Nephron progenitor cell (in vitro differentiated cells): ENCODE measurements at regions not wholly inside any gene's neighbourhood (a gene's known extent, or its start where the extent isn't known, plus 50 kb on each side); places are given as distances from the start of the nearest gene placed in this dataset.

ENCODE experiments used
- DNase-seq: peaks from one replicate; pipeline ENCODE4 v3.0.0; 2021
- H3K27ac Mint-ChIP-seq: 2 replicates; pipeline ENCODE4 v1.8.0; 2021; ENCODE audit warnings: mild to moderate bottlenecking, moderate library complexity, mixed read lengths
- H3K27me3 Mint-ChIP-seq: 2 replicates; pipeline ENCODE4 v1.8.0; 2021; ENCODE audit warnings: mild to moderate bottlenecking, low read depth, mixed read lengths; ENCODE audit not compliant: poor library complexity
- H3K36me3 Mint-ChIP-seq: 2 replicates; pipeline ENCODE4 v1.8.0; 2021; ENCODE audit warnings: low read depth, mixed read lengths
- H3K4me1 Mint-ChIP-seq: 2 replicates; pipeline ENCODE4 v1.8.0; 2021; ENCODE audit warnings: mixed read lengths
- H3K4me3 Mint-ChIP-seq: 2 replicates; pipeline ENCODE4 v1.8.0; 2021; ENCODE audit warnings: mild to moderate bottlenecking, moderate library complexity, mixed read lengths
- H3K9me3 Mint-ChIP-seq: 2 replicates; pipeline ENCODE4 v1.8.0; 2021; ENCODE audit warnings: mild to moderate bottlenecking, moderate library complexity, mixed read lengths
- CTCF ChIP-seq: fragments of 200-600 bp; sonication (generic); IDR thresholded peaks from 2 replicates; pipeline ENCODE4 v1.5.0; 2021; ENCODE audit warnings: antibody characterized with exemption

DNA sequence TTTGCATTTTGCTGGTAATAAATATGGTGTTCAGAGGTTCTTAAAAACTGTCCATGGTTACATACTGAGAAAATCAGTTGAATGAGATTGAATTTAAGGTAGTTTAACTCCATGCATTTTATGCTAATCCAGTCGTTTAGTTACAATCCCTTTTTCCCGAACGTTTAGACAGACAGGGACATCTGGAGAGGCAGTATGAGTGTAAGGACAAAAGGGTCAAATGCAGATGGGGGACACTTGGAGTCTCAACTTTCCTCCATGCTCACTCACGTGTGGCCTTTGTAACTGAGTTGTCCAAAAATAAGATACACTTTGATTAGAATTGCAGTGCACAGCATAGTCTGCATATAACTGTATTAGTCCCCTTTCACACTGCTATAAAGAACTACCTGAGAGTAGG is 63.9 kb downstream of the RDH14 start:
- peaks cover 21% of the 10 kb centered on the region for H3K4me1 Mint-ChIP-seq
- peaks cover 16% of the 10 kb centered on the region for H3K27me3 Mint-ChIP-seq
- no peak overlapping the region for H3K27ac Mint-ChIP-seq
- no peaks in the 10 kb centered on the region for H3K9me3 Mint-ChIP-seq
- no peak for TF ChIP-seq CTCF
- no peak for DNase-seq
- no peak overlapping the region for H3K4me3 Mint-ChIP-seq
- no peaks in the 10 kb centered on the region for H3K36me3 Mint-ChIP-seq

DNA sequence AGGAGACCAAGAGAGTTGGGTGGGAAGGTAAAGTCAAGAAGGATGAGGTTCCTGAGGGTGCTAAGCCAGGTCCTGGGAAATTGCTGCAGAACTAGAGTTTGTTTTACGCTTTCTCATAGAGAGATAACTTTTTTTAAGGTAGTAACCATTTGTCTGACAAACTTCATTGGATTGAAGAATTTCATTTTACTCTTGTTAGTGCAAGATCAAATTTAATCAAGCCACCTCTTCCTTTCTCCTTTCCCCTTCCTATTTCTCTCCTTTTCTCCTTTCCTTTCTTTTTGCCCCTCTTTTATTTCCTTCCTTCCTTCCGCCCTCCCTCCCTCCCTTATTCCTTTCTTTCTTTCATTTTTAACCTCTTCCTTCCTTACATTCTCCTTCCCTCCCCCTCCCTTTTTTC is 65.4 kb downstream of the RDH14 start:
- H3K9me3 Mint-ChIP-seq: no peaks in the 10 kb centered on the region
- H3K4me3 Mint-ChIP-seq: no peak overlapping the region
- no peak overlapping the region for H3K27ac Mint-ChIP-seq
- no peak for DNase-seq
- H3K4me1 Mint-ChIP-seq: peaks cover 29% of the 10 kb centered on the region
- no peaks in the 10 kb centered on the region for H3K36me3 Mint-ChIP-seq
- no peak for TF ChIP-seq CTCF
- H3K27me3 Mint-ChIP-seq: peaks cover 16% of the 10 kb centered on the region

- Mint-ChIP-seq H3K36me3 (no peaks in the 10 kb centered on the region), H3K9me3 (no peaks in the 10 kb centered on the region), H3K4me1 (peaks cover 25% of the 10 kb centered on the region), H3K27me3 (peaks cover 16% of the 10 kb centered on the region), H3K4me3 (no peak overlapping the region), H3K27ac (no peak overlapping the region)
- no peak for TF ChIP-seq CTCF
- no peak for DNase-seq
Measured at GRCh38 chr2:18492721-18493120, 67.7 kb downstream of the RDH14 start.

GRCh38 chr2:18491577-18491976 is 68.9 kb downstream of the RDH14 start:
- Mint-ChIP-seq H3K4me1 (peaks cover 30% of the 10 kb centered on the region), H3K36me3 (no peaks in the 10 kb centered on the region), H3K27ac (no peak overlapping the region), H3K9me3 (no peaks in the 10 kb centered on the region), H3K27me3 (peaks cover 11% of the 10 kb centered on the region), H3K4me3 (no peak overlapping the region)
- no peak for TF ChIP-seq CTCF
- DNase-seq: no peak

DNA sequence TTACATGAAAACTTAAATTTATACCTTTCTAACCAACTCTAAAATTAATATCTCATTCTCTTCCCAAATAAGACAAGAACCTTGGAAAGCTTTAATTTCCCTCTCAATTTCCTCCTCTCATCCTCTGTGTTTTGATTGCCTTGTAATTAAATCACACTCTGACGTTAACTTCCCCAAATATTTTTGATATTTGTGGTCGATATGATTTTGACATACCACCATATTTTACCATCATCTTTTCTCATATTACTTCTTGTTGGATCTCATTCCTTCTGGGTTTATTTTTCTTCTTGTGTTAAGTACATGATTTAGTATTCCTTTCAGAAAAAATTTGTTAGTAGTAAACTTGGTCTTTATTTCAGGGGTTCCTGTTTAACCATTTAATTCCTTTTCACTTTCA is 69.6 kb downstream of the RDH14 start:
- H3K9me3 Mint-ChIP-seq: no peaks in the 10 kb centered on the region
- H3K36me3 Mint-ChIP-seq: no peaks in the 10 kb centered on the region
- H3K27me3 Mint-ChIP-seq: peaks cover 8% of the 10 kb centered on the region
- no peak overlapping the region for H3K4me3 Mint-ChIP-seq
- peaks cover 29% of the 10 kb centered on the region for H3K4me1 Mint-ChIP-seq
- H3K27ac Mint-ChIP-seq: no peak overlapping the region
- no peak for TF ChIP-seq CTCF
- no peak for DNase-seq

- H3K27ac Mint-ChIP-seq: no peak overlapping the region
- DNase-seq: no peak
- no peaks in the 10 kb centered on the region for H3K36me3 Mint-ChIP-seq
- no peak overlapping the region for H3K4me3 Mint-ChIP-seq
- peaks cover 40% of the 10 kb centered on the region for H3K4me1 Mint-ChIP-seq
- TF ChIP-seq CTCF: no peak
- H3K9me3 Mint-ChIP-seq: no peaks in the 10 kb centered on the region
- H3K27me3 Mint-ChIP-seq: peaks cover 11% of the 10 kb centered on the region
Measured at GRCh38 chr2:18487106-18487913, 73.1 kb downstream of the RDH14 start.
